Inferior parietal cortex (tissue), 1 donor: ENCODE measurements at regions not wholly inside any gene's neighbourhood (a gene's known extent, or its start where the extent isn't known, plus 50 kb on each side); places are given as distances from the start of the nearest gene placed in this dataset.

ENCODE experiments used
- DNase-seq: peaks from one replicate; pipeline ENCODE4 v3.0.0-alpha.2; 2016; ENCODE audit errors: extremely low spot score

- no peak for DNase-seq
These were observed 112.8 kb downstream of the SAMD5 start for GRCh38 chr6:147621263-147621662.

- DNase-seq: no peak
These were observed 113.5 kb downstream of the SAMD5 start for GRCh38 chr6:147621961-147622360.

- DNase-seq: no peak
These were observed 116.5 kb downstream of the SAMD5 start for GRCh38 chr6:147624946-147625515.

DNA sequence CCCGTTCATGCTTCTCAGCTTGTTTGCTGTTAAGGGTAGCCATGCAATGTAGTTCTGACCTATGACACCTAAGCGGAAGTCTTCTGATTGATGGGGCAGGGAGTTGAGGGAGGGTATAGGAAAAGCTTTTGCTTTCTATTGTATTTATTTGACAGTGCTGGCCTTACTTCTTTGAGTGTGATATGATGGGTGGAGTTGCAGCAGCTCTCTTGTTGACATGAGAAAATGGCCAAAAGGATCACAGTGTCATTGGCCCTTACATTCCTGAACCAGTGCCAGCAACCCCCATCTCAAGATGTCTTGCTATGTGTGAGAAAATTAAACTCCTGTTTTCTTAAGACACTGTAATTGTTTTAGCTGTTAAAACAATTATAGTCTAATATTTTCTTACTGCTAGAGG lies 117.5 kb downstream of the SAMD5 start:
- no peak for DNase-seq

DNA sequence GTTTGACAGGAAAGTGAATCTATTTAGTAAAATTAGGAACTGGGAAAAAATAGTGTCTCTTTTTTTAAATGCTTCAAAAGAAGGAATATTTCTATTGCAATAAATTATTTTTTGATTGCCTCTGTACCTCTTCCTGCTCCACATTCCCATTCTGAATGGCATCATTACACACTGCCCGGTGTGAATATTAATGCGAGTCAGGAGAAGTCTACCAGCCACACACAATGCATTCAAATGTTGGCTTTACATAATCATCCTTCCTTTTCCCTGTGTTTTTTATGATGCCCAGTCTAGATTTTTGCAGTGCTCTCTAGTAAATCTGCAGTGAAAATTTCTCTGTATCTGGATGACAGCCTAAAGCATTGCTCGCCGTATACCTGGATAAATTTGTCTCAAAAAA lies 118.9 kb downstream of the SAMD5 start:
- no peak for DNase-seq

GRCh38 chr6:147633191-147633590 lies 124.7 kb downstream of the SAMD5 start:
- DNase-seq: no peak

GRCh38 chr6:147637620-147638195 lies 129.2 kb downstream of the SAMD5 start:
- DNase-seq: no peak

DNA sequence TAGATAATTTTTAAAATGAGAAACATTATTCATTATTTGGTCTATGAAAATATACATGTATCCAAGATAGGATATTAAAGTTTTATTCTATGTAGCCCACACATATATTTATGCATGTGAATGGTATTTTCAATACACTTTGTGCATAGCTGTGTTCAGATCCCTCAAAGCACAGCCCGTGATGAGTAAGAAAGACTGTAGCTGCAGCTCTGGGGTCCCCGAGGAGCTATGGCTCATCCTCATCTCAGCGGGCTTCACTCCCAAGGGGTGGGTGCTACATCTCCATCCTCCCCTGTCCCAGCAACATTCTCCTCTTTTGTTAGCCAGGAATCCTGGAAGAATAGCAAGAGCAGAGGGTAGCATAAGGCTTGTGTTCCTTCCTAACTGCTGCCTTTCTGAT lies 130.8 kb downstream of the SAMD5 start:
- DNase-seq: no peak

DNA sequence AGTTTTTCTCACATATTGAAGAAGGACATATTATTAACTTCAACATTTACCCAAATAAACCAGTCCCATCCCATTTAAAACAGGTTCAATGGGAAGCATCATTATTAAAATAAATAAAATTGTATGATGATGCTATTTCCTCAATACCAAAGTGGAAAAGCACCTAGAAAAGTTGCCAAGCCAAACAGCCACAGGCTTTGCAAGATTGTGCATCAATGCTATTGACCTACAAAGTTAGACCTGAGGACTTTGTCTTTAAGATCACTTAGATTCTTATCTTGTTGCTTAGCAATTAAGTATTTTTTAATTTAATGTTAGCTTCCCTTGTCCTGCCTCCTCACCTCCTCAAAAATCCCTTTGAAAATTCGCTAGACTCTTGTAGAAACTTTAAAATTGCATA lies 132.1 kb downstream of the SAMD5 start:
- no peak for DNase-seq

GRCh38 chr6:147641511-147641910 lies 133.0 kb downstream of the SAMD5 start:
- no peak for DNase-seq

DNA sequence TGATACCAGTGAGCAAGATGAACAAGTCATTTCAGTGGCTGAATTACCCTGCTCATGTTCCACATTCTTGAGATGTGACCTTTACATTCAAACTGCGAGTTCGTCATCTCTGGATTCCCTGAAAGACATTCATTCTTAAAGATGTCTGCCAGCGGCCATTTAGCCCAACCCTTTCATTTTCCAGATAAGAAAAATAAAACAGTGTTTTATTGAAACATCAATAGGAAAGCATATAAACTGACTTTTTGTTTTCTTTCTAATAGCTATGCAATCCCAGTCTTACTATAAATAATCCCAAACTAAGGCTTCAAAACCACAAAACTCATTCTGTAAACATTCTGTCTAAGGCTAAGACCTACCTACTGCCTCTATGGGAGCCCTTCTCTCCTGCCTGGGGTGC lies 134.0 kb downstream of the SAMD5 start:
- DNase-seq: no peak

DNA sequence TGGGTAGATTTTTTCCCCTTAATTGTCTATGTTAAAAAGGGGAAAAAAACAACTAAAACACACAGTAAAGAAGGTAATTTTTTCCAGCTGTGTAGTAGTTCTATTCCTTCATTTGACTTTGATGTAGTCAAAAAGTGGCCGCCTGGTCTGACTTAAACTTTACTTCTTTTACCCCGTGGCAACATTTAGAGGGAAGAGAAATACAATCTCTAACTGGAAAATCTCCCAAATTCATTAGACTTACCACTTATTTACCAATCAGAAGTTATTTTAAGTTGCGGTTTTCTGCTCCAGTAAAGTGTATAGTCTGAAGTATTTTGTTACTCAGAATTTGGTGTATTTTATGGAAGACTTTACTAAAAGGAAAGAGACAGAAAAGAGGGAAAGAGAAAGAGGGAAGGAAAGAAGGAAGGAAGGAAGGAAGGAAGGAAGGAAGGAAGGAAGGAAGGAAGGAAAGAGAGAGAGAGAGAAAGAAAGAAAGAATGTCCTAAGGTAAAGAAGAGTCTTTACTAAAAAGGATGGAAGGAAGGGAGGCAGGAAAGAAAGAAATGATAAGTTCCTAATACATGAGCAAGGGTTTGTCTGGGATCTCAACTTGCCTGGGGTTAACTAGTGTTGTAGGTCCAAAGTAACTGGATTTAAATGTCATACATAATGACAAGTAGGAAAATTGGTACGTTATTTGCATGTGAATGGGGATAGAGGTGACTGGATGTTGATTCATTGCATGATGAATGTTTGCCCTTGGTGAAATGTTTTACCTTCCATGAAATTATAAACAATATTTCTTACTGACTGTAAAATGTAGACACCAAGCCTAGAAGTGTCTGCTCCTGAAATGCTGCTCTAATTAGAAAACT lies 135.1 kb downstream of the SAMD5 start:
- no peak for DNase-seq

DNA sequence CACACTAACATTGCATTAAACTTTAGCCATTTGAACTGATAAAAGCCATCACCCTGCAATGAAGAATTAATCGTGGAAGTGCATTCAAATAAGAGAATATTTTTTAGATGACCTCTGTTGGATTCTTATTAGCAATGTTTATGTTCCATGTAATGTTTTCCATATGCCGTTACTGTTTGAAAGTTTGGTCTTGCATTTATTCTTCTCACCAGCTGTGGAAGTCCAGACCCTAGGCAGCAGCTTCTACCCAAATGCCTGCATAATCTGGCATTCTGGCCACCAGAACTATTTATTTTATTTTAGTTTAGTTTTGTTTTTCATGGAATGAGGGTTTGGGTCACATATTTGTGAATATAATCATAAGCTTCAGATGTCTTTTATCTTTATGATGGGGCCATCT lies 140.4 kb downstream of the SAMD5 start:
- DNase-seq: no peak

DNA sequence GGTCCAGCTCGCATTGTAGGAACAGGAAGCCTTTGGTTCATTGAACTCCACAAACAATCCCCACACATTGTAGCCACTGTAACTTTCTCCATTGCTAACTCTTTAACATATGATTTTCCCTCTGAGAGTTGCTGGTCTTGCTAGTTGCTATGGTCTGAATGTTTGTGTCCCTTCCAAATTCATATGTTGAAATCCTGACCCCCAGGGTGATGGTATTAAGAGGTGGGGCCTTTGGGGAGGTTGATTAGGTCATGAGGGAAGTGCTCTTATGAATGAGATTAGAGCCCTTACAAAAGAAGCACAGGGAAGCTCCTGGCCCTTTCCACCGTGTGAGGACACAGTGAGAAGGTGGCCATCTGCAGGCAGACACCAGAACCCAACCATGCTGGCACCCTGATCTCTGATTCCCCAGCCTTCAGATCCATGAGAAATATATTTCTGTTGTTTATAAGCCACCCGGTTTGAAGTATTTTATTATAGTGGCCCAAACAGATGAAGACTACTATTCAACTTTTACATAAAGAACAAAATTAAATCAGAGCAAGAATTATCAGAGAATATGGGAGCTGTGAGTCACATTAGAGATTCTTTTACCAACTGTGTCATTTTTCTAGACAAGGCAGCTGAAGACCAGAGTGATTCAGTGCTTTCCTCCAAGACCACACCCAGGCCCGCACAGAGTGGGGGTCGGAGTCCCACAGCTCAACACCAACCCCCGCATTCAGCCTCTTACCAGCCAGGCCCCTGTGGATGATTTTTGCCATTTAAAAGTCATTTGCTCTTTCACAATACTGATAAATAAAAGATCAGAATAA lies 143.0 kb downstream of the SAMD5 start:
- DNase-seq: no peak

- no peak for DNase-seq
These were observed 145.1 kb downstream of the SAMD5 start for GRCh38 chr6:147653631-147654030.

DNA sequence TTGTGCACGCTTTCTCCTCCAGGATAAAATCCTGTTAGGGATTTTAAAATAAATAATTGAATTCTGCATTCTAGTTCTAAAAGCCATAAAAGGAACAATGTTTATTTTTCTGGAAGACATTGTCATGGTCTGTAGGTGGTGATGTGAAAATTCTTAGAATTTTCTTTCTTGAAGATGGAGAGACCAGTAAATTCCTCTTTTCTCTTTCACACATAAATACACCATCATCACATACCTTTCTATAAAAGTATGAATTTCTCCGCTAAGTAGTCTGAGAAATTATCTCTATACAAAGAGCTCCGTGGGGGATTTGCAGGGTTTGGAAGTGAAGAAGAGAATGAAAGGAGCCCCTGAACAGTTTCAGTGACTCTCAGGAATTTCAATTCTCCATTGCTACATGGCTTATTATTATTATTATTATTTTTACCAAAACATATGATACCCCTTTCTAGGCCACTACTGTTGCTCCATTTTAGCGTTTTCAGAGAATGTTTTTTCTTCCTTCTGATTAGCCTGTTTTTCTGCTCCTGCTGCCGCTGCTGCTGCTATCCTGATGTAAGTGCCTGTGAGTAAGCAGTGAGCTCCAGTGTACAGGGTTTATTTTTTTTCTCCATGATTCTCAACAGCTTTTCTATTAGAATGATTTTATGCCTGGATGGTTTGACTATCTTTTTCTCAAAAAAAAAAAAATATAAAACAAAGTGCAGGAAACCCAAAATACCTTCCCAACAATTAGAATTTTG lies 145.8 kb downstream of the SAMD5 start:
- no peak for DNase-seq

GRCh38 chr6:147660334-147661311 lies 152.1 kb downstream of the SAMD5 start:
- DNase-seq: no peak

- DNase-seq: no peak
These were observed 154.2 kb downstream of the SAMD5 start for GRCh38 chr6:147662646-147663045.

GRCh38 chr6:147664092-147664491 lies 155.6 kb downstream of the SAMD5 start:
- DNase-seq: no peak

DNA sequence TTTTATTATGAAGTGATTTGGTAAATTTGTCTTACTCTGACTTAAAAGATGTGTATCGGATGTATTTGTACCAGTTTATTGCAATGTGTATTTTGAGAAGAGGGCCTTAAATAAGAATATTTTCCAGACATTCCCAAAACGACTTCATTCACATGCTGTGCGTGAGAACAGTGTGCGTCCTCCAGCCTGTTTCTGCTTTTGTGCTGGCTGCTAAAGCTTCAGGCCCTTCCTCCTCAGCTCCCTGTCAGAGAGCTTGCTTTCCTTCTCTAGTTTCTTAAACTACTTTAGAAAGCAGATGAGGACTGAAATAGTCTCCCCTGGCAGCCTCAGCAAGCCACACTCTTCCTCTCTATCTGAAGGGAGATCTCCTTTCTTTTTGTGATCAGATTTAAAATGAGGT lies 157.8 kb downstream of the SAMD5 start:
- no peak for DNase-seq
